Right lobe of liver (tissue), 6 donors: ENCODE measurements at regions not wholly inside any gene's neighbourhood (a gene's known extent, or its start where the extent isn't known, plus 50 kb on each side); places are given as distances from the start of the nearest gene placed in this dataset.
A peak's percentile ranks its signal among the peaks of the same experiment; 100 is the strongest.

Experiments used
- ATAC-seq, 4 donors: fragments of 200-7000 bp; cut with Tn5 transposase; one replicate each; pipeline ENCODE4 v1.9.1; 2020; ENCODE audit warnings: mild to moderate bottlenecking in 4 of 4, moderate library complexity in 4 of 4
- DNase-seq, 3 donors: peaks; one replicate each; pipeline ENCODE4 v3.0.0-alpha.2; 2020
- H3K27ac ChIP-seq, 3 donors: fragments of 200-600 bp; one replicate each; pipeline ENCODE4 v1.8.0; 2022
- H3K27me3 ChIP-seq, 2 donors: fragments of 200-600 bp; one replicate each; pipeline ENCODE4 v1.8.0; 2022
- H3K36me3 ChIP-seq, 4 donors: fragments of 200-600 bp; sonication (generic) in 1 of 4; one replicate each; pipeline versions ENCODE4 v1.5.1 to v1.8.0; 2017 to 2022; ENCODE audit warnings: control low read depth in 1 of 4
- H3K4me1 ChIP-seq, 4 donors: fragments of 200-600 bp; sonication (generic) in 1 of 4; one replicate each; pipeline versions ENCODE4 v1.5.1 to v1.8.0; 2017 to 2022; ENCODE audit warnings: control low read depth in 1 of 4
- H3K4me3 ChIP-seq, 3 donors: fragments of 200-600 bp; one replicate each; pipeline ENCODE4 v1.8.0; 2022
- H3K9me3 ChIP-seq, 4 donors: fragments of 200-600 bp; sonication (generic) in 1 of 4; one replicate each; pipeline versions ENCODE4 v1.5.1 to v1.8.0; 2017 to 2022; ENCODE audit warnings: control low read depth in 1 of 4
- CTCF ChIP-seq, 4 donors: fragments of 200-600 bp in 3 of 4; fragments of 450-650 bp in 1 of 4; IDR thresholded peaks; one replicate each; pipeline versions ENCODE4 v1.5.1 to v1.8.0; 2016 to 2022; ENCODE audit warnings: antibody characterized with exemption in 4 of 4, mild to moderate bottlenecking in 2 of 4
- POLR2A ChIP-seq: fragments of 450-650 bp; IDR thresholded peaks from one replicate; pipeline ENCODE4 v1.6.1; 2017; ENCODE audit warnings: antibody characterized with exemption, mild to moderate bottlenecking
- WGBS: methylation state at CpG from one replicate; pipeline ENCODE4 v1.1.6; 2018; ENCODE audit warnings: low coverage, low lambda C conversion rate; ENCODE audit not compliant: insufficient coverage; ENCODE audit errors: missing lambda C conversion rate; 5-methylcytosine and 5-hydroxymethylcytosine counted together
- intact Hi-C, 2 donors: fragments of 100-400 bp; cut with DNase I; formaldehyde crosslinking; loops; one replicate each; pipeline versions ENCODE4 v1.11.2 to v1.14.1; 2022
- donor health status: DM: no; HTN: yes; CAD: no.
- donor health status: DM: no; HTN: no; CAD: no.
- donor health status: DM: no; HTN: no; CAD: no.
- donor health status: DM: no; HTN: yes; CAD: no.
- donor health status: DM: no; HTN: yes; CAD: no.

GRCh38 chr1:96991261-96991660 lies 269.7 kb downstream of the PTBP2 start:
- ATAC-seq: peak; percentile 45 to 78 (median 57)
- WGBS: 32% methylated on average over 1 of the region's 1 CpG
- TF ChIP-seq POLR2A (no peak), CTCF (IDR thresholded peaks at IDR 0.05) (no peak)

GRCh38 chr1:96992871-96993270 lies 271.3 kb downstream of the PTBP2 start:
- 67% methylated on average over 3 of the region's 3 CpGs for WGBS
- Histone ChIP-seq H3K9me3 (no peaks in the 10 kb centered on the region), H3K4me3 (no peak overlapping the region), H3K4me1 (peaks cover 0 to 9% (median 0%) of the 10 kb centered on the region in 4 donors), H3K27ac (no peak overlapping the region), H3K27me3 (no peaks in the 10 kb centered on the region), H3K36me3 (no peaks in the 10 kb centered on the region)
- intact Hi-C loops: no loop called here
- no peak for ATAC-seq
- DNase-seq: no peak
- TF ChIP-seq POLR2A (no peak), CTCF (IDR thresholded peaks at IDR 0.05) (no peak)

More at GRCh38 chr1:96991261-96991660, 269.7 kb downstream of the PTBP2 start:
- H3K4me1 ChIP-seq: peaks cover 0 to 9% (median 0%) of the 10 kb centered on the region in 4 donors
- H3K4me3 ChIP-seq: no peak overlapping the region
- DNase-seq: no peak
- no peaks in the 10 kb centered on the region for H3K36me3 ChIP-seq
- no peaks in the 10 kb centered on the region for H3K27me3 ChIP-seq
- H3K27ac ChIP-seq: no peak overlapping the region
- no peaks in the 10 kb centered on the region for H3K9me3 ChIP-seq
- intact Hi-C loops: no loop called here

DNA sequence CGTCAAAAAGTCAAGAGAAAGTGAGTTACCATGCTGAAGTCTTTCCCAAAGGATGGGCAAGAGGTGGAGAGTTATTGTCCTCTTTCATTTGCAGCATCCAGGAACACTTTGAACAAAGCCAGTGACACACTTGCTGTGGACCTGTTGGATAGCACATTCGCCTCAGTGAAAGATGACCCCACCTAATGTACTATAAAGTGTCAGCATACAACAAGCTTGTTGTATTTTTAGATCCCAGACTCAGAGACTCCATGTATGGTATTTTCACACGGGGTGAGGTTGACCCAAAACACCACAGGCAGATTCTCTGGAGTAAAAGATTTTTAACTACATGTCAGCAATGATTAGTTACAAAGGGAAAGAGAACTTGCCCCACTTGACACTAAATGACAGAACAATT lies 273.8 kb downstream of the PTBP2 start:
- intact Hi-C loops: no loop called here
- Histone ChIP-seq H3K4me3 (no peak overlapping the region), H3K27ac (no peak overlapping the region), H3K9me3 (no peaks in the 10 kb centered on the region), H3K36me3 (no peaks in the 10 kb centered on the region), H3K4me1 (peaks cover 0 to 9% (median 0%) of the 10 kb centered on the region in 4 donors), H3K27me3 (no peaks in the 10 kb centered on the region)
- TF ChIP-seq POLR2A (no peak), CTCF (IDR thresholded peaks at IDR 0.05) (no peak)
- ATAC-seq (no peak), DNase-seq (no peak)
- WGBS: 71% methylated on average over 3 of the region's 3 CpGs

DNA sequence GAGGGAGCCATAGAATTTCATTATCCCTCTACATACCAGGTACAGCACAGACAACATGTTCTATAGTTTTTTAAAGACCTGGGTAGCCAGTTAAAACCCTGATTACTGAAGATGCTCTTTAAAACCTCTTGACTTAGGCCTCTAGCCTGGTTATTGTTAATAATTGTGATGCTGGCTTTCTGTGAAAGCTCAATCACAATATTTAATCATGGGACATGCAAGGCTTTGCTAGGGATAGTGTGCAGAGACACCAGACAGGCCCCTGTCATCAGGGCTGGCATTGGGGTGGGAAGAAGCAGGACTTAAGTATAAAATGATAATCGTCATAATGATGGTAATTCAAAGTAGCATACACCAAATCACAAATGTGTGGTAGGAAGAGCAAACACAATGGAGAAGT lies 274.4 kb downstream of the PTBP2 start:
- intact Hi-C loops: no loop called here

More for the DNA sequence above, 274.4 kb downstream of the PTBP2 start:
- Histone ChIP-seq H3K4me1 (peaks cover 0 to 7% (median 0%) of the 10 kb centered on the region in 4 donors), H3K4me3 (no peak overlapping the region), H3K27ac (no peak overlapping the region), H3K27me3 (no peaks in the 10 kb centered on the region), H3K36me3 (no peaks in the 10 kb centered on the region), H3K9me3 (no peaks in the 10 kb centered on the region)
- TF ChIP-seq CTCF (IDR thresholded peaks at IDR 0.05) (no peak), POLR2A (no peak)
- no peak for ATAC-seq
- 89% methylated on average over 1 of the region's 1 CpG for WGBS
- DNase-seq: no peak
